ENCODE measurements at regions not wholly inside any gene's neighbourhood (a gene's known extent, or its start where the extent isn't known, plus 50 kb on each side); places are given as distances from the start of the nearest gene placed in this dataset.

DNA sequence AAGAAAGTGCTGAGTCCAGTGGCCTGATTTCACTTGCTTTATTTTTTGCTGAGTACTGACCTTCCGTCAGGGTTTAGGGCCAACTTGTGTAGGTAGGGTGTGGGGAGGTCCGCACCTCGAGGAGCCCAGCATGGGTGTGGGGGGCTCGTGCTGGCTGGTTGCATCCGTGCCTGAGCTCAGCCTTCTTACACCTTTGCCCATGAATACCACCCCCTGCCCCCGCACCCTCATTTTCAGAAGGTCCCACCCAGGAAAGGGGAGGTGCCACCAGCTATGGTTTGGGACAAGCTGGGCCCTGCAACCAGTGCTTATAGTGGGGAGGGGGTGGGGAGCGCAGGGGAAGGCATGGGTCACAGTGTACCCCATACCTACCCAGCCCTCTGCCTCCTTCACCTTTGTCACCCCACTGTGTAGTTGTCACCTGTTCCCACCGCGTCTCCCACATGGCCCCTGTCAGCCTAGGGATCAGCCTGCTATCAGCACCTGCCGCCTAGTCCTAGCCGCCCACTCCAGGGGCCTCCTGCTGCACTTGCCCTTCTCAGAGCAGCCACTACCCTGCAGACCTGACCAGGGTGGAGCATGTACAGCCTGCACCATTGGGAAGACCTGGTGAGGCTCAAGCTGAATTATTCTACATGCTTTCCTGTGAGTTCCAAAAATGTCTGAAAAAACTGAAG lies 146.2 kb upstream of the RET start:
- H3K4me1 Mint-ChIP-seq (ENCODE audit: unreplicated experiment), result peaks cover 16% of the 10 kb centered on the region
- H3K27me3 Mint-ChIP-seq, result peaks cover 71% of the 10 kb centered on the region
- DNase-seq (ENCODE audit: extremely low spot score, unreplicated experiment), result peak; percentile 55
- H3K9me3 Mint-ChIP-seq, result no peaks in the 10 kb centered on the region
- H3K36me3 Mint-ChIP-seq, result no peaks in the 10 kb centered on the region
- TF ChIP-seq, protein P1, sequence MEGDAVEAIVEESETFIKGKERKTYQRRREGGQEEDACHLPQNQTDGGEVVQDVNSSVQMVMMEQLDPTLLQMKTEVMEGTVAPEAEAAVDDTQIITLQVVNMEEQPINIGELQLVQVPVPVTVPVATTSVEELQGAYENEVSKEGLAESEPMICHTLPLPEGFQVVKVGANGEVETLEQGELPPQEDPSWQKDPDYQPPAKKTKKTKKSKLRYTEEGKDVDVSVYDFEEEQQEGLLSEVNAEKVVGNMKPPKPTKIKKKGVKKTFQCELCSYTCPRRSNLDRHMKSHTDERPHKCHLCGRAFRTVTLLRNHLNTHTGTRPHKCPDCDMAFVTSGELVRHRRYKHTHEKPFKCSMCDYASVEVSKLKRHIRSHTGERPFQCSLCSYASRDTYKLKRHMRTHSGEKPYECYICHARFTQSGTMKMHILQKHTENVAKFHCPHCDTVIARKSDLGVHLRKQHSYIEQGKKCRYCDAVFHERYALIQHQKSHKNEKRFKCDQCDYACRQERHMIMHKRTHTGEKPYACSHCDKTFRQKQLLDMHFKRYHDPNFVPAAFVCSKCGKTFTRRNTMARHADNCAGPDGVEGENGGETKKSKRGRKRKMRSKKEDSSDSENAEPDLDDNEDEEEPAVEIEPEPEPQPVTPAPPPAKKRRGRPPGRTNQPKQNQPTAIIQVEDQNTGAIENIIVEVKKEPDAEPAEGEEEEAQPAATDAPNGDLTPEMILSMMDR (conservative IDR thresholded peaks at IDR 0.05), result no peak
- no peak overlapping the region for H3K4me3 Mint-ChIP-seq
- H3K27ac Mint-ChIP-seq, result no peak overlapping the region

GRCh38 chr10:42932116-42932515 lies 144.8 kb upstream of the RET start:
- no peak overlapping the region for H3K4me3 Mint-ChIP-seq
- TF ChIP-seq, protein P1 (conservative IDR thresholded peaks at IDR 0.05), result no peak
- H3K36me3 Mint-ChIP-seq, result no peaks in the 10 kb centered on the region
- DNase-seq (ENCODE audit: extremely low spot score, unreplicated experiment), result peak; percentile 62
- H3K27ac Mint-ChIP-seq, result no peak overlapping the region
- no peaks in the 10 kb centered on the region for H3K9me3 Mint-ChIP-seq
- peaks cover 12% of the 10 kb centered on the region for H3K4me1 Mint-ChIP-seq (ENCODE audit: unreplicated experiment)
- H3K27me3 Mint-ChIP-seq, result peaks cover 77% of the 10 kb centered on the region

DNA sequence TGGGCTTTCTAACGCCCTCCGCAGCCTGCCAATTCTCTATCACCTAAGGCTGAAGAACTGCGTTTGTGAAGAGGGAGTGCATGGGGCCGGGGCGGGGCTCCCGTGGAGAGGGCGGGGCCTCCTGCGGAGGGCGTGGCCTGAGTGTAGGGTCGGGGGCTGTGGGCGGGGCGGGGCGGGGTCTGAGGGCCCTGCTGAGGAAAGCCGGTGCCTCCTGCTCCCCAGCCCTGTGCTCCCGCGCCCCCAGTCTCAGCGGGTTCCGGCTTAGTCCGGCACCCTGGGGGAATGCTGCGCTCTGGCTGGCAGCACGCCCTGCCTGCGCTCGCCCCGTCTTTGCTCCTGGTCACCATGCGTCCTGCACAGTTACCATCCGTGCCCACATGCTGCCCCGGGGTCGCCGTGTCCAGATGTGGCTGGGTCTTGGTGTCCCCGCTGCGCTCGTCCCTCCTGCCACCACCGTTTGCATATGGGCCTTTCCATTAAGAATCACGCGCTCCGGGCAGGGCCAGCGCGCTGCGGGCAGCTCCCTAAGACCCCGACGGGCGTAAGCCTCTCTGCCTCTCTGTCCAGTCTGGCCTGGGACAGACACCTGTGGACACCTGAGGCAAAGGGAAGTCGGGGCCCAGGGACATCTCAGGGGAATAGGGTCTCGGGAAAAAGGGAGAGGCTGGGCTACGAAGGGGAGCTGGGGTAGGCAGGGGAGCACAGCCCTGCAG lies 144.0 kb upstream of the RET start:
- no peaks in the 10 kb centered on the region for H3K36me3 Mint-ChIP-seq
- DNase-seq (ENCODE audit: extremely low spot score, unreplicated experiment), result peak; percentile 68
- peak overlapping the region; percentile 74 for H3K4me3 Mint-ChIP-seq
- H3K4me1 Mint-ChIP-seq (ENCODE audit: unreplicated experiment), result peaks cover 4% of the 10 kb centered on the region
- TF ChIP-seq, protein P1 (conservative IDR thresholded peaks at IDR 0.05), result no peak
- H3K9me3 Mint-ChIP-seq, result no peaks in the 10 kb centered on the region
- peaks cover 76% of the 10 kb centered on the region for H3K27me3 Mint-ChIP-seq
- H3K27ac Mint-ChIP-seq, result no peak overlapping the region

DNA sequence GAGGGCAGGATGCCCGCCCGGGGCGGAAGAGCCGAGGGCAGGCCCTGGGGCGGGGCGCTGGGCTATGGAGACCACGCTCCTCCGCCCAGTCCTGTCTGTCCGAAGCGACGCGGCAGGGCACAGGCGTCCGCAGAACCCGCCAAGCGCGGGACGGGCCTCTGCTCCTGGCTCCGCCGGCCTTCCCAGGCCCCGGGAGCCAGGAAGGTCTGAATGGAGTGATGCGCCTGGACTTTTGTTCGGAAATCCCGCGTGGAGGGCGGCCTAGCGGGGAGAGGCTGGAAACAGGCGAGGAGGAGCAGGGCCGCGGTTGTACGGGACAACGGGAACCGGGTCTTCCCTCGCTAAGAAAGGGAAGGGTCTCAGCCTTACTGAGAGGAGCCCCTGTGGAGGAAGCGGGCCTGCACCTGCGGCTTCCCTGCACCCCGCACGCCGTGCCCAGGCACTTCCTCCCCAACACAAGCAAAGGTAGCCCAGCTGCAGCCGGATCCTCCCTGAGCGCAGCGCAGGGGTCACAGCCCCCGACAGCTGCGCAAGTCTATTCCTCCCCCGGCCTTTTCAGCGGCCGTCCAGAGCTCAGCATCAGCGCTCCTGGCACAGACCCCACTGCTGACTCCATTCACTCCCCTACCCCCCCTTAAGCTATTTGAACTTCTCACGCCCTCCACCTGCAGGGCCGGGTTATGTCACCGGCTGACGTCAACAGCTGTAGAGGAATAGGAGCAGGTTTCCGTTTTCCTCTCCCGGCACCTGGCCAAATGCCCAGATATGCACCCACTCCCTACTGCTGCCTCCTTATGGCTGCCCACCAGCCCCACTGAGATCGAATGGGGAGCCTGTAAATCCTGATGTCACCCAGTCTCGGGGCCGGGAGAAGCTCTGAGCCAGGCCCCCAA lies 143.2 kb upstream of the RET start:
- Mint-ChIP-seq H3K27me3 (peaks cover 74% of the 10 kb centered on the region), H3K4me3 (peak overlapping the region; percentile 80), H3K36me3 (no peaks in the 10 kb centered on the region), H3K27ac (peak overlapping the region; percentile 55), H3K4me1 (ENCODE audit: unreplicated experiment) (peaks cover 4% of the 10 kb centered on the region), H3K9me3 (no peaks in the 10 kb centered on the region)
- peak; percentile 67 for DNase-seq (ENCODE audit: extremely low spot score, unreplicated experiment)
- TF ChIP-seq, protein P1 (conservative IDR thresholded peaks at IDR 0.05), result no peak

GRCh38 chr10:42934351-42934811 lies 142.5 kb upstream of the RET start:
- TF ChIP-seq, protein P1 (conservative IDR thresholded peaks at IDR 0.05), result no peak
- H3K4me1 Mint-ChIP-seq (ENCODE audit: unreplicated experiment), result peaks cover 4% of the 10 kb centered on the region
- no peaks in the 10 kb centered on the region for H3K36me3 Mint-ChIP-seq
- no peak overlapping the region for H3K27ac Mint-ChIP-seq
- peak; percentile 50 for DNase-seq (ENCODE audit: extremely low spot score, unreplicated experiment)
- no peaks in the 10 kb centered on the region for H3K9me3 Mint-ChIP-seq
- peaks cover 67% of the 10 kb centered on the region for H3K27me3 Mint-ChIP-seq
- H3K4me3 Mint-ChIP-seq, result no peak overlapping the region
